C1 segment of cervical spinal cord (tissue), 14 donors: ENCODE measurements at regions not wholly inside any gene's neighbourhood (a gene's known extent, or its start where the extent isn't known, plus 50 kb on each side); places are given as distances from the start of the nearest gene placed in this dataset.

Source experiments
- DNase-seq, 14 donors: peaks; one replicate each; lab custom pipeline; 2025; lab: John Stamatoyannopoulos, UW

- no peak for DNase-seq
Measured at GRCh38 chr3:39000008-39000450, 51.7 kb downstream of the SCN11A start.

DNA sequence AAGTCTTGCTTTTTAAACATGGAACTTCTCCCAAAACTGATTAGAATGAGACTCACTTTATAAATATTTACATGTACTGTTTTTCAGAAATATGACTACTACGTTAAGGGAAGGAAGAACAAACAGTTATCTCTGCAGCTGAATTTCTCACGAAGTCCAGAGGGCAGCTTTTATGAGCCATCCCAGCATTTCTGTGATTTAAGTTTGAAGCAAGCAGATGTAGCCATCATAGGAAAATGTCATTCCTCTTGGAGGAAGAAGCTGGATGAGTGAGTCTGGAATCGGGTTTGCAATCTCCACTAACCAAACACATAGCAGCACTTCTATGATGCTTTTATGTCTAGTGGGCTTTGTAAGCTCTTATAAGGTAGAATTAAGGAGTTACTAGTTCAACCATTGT, 53.7 kb downstream of the SCN11A start:
- no peak for DNase-seq

DNA sequence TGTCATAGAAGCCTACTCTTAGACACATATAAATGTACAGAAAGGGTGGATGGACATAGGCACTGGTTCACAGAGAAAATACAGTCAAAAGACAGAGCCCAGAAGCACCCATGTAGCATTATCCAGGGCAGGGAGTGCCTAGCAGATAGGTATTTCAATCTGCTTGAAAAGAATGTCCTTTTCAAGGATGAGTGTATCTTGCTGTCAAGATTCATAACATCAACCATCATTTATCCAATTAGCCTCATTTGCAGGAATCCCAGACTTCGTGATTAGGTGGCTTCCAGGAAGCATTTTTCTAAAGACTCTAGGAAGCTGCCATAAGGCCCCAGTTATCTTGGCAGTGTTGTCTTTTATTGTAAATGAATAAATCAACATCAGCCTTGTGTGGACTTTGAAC, 55.6 kb downstream of the SCN11A start:
- no peak for DNase-seq

GRCh38 chr3:38994251-38994650, 57.5 kb downstream of the SCN11A start:
- no peak for DNase-seq

GRCh38 chr3:38992117-38992760, 59.5 kb downstream of the SCN11A start:
- no peak for DNase-seq

DNA sequence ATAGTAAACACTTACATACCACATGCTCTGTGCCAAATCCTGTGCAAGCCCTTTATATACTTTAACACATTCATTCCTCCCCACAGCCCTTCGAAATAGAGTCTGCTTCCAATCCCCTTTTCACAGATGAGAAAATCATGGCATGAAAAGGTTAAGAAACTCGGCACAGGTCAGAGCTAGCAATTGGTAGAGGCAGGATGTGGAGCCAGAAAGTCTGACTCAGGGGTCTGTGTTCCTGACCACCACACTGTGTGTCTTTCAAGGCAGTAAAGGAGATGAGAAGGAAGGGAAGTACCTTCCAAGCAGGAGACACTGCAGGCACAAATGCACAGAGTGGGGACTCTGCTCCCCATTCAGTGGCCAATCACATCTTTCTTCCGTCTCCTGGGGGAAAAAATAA, 61.1 kb downstream of the SCN11A start:
- no peak for DNase-seq

GRCh38 chr3:38989917-38990510, 61.7 kb downstream of the SCN11A start:
- DNase-seq: no peak

DNA sequence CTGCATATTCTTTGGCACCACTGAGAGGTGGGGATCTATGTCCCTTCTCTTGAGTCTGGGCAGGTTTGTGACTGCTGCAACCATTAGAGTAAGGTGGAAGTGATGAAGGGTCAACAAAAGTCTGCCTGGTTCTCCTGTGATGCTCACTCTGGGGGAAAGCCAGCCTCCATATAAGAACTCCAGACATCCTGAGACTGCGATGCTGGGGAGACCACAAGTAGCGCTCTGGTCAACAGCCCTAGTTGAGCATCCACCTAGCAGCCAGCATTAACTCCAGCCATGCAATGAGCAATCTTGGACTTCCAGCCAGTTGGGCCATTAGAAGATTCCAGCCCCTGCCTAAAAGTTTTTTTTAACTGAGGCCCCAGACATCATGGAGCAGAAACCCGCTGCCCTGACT, 62.8 kb downstream of the SCN11A start:
- DNase-seq: no peak

DNA sequence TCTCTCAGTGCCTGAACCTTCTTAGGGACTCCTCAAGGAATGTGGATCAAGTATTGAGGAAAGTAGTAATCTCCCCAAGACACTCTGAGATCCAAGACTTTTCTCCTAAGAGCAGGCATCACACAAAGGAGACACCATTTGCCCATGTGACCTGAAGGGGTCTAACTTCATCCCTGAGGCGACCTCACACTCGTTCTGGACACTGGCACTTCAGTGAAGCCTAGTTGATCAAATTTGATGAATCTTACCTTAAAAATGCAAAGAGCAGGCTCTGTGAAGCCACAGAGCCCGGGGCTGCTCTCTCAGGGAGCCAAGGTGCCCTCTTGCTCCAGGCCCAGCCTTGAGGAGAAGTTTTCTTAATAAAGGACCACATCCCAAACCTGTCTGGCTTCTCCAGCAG, 64.3 kb downstream of the SCN11A start:
- DNase-seq: no peak

- DNase-seq: no peak
Measured at GRCh38 chr3:38986901-38987300, 64.8 kb downstream of the SCN11A start.

DNA sequence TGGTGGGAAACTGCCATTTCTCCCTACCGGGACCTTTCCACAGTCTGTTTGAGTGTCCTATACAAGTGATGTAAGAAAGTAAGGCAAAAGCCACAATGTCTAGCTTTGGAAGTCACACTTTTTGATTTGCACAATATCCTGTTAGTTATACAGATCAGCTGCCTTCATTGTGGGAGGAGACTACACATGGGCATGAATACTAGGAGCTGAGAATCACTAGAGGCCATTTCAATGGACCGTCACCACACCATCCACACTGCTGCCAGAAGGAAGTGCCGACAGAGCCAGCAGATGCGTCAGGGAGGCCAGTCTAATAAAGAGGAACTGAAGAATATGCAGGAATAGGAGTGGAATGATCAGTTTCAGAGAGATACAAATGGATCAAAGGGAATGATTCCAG, 65.8 kb downstream of the SCN11A start:
- no peak for DNase-seq

DNA sequence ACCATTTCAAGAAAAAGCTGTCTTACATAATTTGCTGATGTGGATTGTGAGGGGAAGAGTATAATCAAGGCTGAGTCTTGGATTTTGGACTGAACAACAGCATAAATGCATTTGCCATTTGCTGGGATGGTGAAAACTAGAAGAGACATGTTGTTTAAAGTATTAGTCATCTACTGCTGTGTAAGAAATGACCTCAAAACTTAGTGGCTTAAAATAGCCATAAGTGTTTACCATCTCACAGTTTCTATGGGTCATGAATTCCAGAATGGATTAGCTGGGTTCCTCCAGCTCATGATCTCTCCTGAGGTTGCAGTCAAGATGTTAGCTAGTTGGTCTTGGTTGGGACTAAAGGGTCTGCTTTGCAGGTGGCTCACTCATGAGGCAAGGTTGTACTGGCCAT, 66.2 kb downstream of the SCN11A start:
- no peak for DNase-seq

DNA sequence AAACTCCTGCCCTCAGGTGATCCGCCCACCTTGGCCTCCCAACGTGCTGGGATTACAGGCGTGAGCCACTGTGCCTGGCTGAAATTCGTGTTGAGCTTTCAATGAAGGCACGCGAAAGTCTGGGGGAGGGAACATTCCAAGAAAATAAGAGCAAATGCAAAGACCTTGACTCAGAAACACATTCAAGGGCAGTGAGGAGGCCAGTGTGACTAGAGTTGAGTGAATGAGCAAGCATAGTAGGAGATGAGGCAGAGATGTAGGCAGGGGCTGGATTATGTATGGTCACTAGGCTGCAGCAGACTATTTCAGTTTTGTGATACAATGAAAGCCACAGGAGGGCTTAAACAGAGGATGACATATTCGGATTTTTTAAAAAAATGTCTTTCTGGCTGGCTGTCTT, 67.0 kb downstream of the SCN11A start:
- DNase-seq: no peak

DNA sequence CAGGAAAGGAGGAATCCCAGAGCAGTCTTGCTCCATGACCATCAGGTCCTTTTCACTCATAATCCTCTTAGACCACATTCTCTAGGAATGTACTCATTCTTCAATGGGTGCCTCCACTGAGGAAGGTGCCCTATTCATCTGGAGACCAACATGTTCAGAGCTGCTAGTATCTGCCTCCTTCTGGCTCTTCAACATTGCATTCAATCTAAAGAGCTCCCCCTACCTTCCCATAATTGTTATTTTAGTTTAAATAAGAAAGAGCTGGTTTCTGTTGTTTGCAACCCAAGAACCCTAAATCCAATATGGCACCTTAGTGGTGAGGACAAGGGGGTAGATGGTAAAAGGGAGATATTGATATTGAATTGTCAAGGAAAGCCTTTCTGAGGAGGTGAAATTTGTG, 67.6 kb downstream of the SCN11A start:
- DNase-seq: no peak

- no peak for DNase-seq
Measured at GRCh38 chr3:38980938-38981337, 70.8 kb downstream of the SCN11A start.

- DNase-seq: no peak
Measured at GRCh38 chr3:38978729-38979128, 73.0 kb downstream of the SCN11A start.

- DNase-seq: no peak
Measured at GRCh38 chr3:38970851-38971638, 80.7 kb downstream of the SCN11A start.

DNA sequence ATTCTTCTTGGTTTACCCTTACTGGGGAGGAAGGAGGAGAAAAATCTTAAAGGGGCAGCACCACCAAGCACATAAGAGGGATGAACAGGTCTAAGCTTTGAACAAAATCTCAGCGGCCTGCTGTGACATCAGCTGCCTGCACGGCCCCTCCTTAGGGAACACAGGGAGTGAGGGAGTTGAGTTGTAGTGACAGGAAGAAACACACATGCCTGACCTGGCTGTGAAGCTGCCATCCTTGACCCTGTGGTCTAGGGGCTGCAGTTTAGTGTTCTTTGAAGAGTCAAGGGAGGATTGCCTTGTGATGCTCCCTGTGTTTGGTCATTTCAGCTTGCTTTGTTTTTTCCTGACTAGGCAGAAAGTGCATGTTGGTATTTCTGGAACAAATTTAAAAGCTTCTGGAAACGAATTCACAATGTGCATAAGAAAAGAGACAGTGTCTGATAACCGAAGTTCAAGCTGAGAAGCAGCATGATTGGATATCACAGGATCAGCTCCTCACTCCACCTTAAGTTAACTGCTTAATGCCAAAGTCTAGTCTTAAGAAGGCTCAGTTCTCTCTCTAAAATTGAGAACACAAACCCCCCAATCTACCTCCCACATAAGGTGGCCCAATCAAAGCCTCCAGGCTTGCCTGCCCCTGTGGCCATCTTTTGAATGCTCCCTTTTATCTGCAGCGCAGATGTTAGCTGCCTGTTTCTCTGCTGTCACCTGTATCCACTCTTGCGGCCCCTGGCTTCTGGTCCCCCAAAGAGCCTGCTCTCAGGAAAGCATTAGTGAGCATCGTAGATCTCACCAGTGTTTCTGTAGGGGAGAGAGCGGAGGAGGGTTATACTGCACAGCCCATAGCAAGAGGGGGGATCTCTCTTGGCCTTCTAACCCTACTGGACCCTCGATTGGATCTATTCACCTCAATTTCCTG, 82.2 kb downstream of the SCN11A start:
- DNase-seq: no peak

DNA sequence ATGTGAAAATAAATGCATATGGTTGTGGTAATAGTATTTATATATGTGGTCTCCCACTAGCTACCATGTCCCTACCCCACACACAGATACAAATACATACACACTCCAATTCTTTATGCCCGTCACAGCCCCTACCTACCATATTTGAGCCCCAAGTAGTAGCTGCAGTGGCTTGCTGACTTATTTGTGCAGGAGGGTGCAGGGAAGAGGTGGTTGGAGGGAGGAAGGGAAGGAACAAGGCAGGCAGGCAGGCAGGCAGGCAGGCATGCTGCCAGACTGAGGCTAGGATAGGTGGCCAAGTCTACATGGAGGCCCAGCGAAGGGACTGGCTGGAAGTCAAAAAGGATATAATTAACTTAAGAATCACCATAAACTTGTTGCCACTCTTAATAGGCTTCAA, 82.9 kb downstream of the SCN11A start:
- no peak for DNase-seq

- no peak for DNase-seq
Measured at GRCh38 chr3:38968403-38968802, 83.3 kb downstream of the SCN11A start.

DNA sequence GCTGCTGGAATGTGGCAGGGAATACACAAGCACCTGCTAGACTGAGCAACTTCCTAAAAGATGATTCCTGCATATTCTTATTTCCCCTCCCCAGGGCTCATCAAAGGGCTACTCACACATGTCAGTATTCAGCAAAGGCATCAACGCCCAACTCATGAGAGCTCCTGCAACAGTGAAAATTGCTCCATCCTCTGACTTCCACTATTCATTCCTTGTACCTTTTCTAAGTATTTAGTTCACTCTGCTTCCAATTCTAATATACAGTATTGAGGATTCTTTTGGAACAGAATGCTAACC, 84.1 kb downstream of the SCN11A start:
- no peak for DNase-seq
